ENCODE measurements at regions not wholly inside any gene's neighbourhood (a gene's known extent, or its start where the extent isn't known, plus 50 kb on each side); places are given as distances from the start of the nearest gene placed in this dataset.

DNA sequence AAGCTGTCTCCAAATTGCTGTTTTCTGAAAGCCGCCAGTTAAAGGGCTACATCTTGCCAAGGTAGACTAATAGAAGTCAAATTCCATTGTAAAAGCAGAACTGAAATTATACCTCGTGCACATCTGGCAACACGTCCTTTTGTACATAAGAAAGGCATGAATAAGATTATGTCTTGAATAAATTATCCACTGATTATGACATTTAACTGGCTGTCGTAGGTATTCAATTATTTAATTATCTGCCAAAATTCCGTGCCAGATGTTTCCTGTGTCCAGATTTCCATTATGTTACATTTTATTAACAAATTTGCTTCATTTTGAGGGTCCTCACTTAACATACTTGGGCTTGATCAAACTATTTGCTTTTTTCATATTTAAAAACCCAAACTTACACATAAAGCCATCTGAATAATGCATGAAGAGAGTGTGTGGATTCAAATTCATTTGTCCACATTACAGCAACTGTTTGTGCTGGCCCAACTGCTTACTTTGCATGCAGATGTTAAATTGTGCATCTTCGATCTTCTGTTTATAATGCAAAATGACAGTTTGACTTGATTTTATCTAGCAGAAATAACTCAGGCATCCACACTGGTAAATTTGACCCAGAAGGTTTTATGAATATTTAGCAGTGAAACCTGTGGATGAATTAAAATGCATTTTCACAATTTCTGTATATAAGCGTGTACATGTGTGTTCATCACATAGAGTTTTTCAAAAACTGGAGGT is 701.5 kb downstream of the ZNF385D start:
- intact Hi-C loops (cut with DNase I; ENCODE audit: low total_unique reads), result loop anchor here (5.0 kb wide), 1 partner anchor 1118 kb away; no protein-coding TSS in a partner anchor
- no peaks in the 10 kb centered on the region for H3K36me3 ChIP-seq
- no peak overlapping the region for H3K4me3 ChIP-seq
- no peak overlapping the region for H3K27ac ChIP-seq
- no peaks in the 10 kb centered on the region for H3K9me3 ChIP-seq
- no peaks in the 10 kb centered on the region for H3K27me3 ChIP-seq
- no peak for DNase-seq (ENCODE audit: low spot score in 2 of 2)
- no peaks in the 10 kb centered on the region for H3K4me1 ChIP-seq
- TF ChIP-seq POLR2A (IDR thresholded peaks at IDR 0.05), result no peak
- no peak for TF ChIP-seq POLR2AphosphoS5 (IDR thresholded peaks at IDR 0.05)
- TF ChIP-seq, protein P1, sequence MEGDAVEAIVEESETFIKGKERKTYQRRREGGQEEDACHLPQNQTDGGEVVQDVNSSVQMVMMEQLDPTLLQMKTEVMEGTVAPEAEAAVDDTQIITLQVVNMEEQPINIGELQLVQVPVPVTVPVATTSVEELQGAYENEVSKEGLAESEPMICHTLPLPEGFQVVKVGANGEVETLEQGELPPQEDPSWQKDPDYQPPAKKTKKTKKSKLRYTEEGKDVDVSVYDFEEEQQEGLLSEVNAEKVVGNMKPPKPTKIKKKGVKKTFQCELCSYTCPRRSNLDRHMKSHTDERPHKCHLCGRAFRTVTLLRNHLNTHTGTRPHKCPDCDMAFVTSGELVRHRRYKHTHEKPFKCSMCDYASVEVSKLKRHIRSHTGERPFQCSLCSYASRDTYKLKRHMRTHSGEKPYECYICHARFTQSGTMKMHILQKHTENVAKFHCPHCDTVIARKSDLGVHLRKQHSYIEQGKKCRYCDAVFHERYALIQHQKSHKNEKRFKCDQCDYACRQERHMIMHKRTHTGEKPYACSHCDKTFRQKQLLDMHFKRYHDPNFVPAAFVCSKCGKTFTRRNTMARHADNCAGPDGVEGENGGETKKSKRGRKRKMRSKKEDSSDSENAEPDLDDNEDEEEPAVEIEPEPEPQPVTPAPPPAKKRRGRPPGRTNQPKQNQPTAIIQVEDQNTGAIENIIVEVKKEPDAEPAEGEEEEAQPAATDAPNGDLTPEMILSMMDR (IDR thresholded peaks at IDR 0.05), result no peak

DNA sequence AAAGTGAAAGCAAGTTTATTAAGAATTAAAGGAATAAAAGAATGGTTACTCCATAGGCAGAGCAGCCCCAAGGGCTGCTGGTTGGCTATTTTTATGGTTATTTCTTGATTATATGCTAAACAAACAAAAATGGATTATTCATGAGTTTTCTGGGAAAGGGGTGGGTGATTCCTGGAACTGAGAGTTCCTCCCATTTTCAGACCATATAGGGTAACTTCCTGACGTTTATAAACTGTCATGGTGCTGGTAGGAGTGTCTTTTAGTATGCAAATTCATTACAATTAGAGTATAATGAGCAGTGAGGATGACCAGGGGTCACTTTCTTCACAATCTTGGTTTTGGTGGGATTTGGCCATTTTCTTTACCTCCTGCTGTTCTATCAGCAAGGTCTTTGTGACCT is 707.9 kb downstream of the ZNF385D start:
- Histone ChIP-seq H3K27ac (no peak overlapping the region), H3K36me3 (no peaks in the 10 kb centered on the region), H3K4me3 (no peak overlapping the region), H3K4me1 (no peaks in the 10 kb centered on the region), H3K9me3 (no peaks in the 10 kb centered on the region), H3K27me3 (no peaks in the 10 kb centered on the region)
- intact Hi-C loops (cut with DNase I; ENCODE audit: low total_unique reads), result no loop called here
- DNase-seq (ENCODE audit: low spot score in 2 of 2), result no peak
- TF ChIP-seq, protein P1 (IDR thresholded peaks at IDR 0.05), result no peak
- TF ChIP-seq POLR2AphosphoS5 (IDR thresholded peaks at IDR 0.05), result no peak
- TF ChIP-seq POLR2A (IDR thresholded peaks at IDR 0.05), result no peak

DNA sequence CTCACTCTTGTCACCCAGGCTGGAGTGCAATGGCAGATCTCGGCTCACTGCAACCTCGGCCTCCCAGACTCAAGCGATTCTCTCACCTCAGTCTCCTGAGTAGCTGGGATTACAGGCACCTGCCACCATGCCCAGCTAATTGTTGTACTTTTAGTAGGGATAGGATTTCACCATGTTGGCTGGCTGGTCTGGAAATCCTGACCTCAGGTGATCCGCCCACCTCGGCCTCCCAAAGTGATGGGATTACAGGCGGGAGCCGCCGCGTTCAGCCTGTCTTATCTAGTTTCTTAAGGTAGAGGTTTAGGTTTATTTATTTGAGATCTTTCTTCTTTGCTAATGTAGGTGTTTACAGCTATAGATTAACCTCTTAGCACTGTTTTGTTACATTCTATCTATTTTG is 708.8 kb downstream of the ZNF385D start:
- no peak for DNase-seq (ENCODE audit: low spot score in 2 of 2)
- no peaks in the 10 kb centered on the region for H3K4me1 ChIP-seq
- intact Hi-C loops (cut with DNase I; ENCODE audit: low total_unique reads), result no loop called here
- H3K27me3 ChIP-seq, result no peaks in the 10 kb centered on the region
- no peak overlapping the region for H3K27ac ChIP-seq
- H3K4me3 ChIP-seq, result no peak overlapping the region
- no peaks in the 10 kb centered on the region for H3K36me3 ChIP-seq
- H3K9me3 ChIP-seq, result no peaks in the 10 kb centered on the region
- TF ChIP-seq POLR2AphosphoS5 (IDR thresholded peaks at IDR 0.05) (no peak), POLR2A (IDR thresholded peaks at IDR 0.05) (no peak)
- TF ChIP-seq, protein P1 (IDR thresholded peaks at IDR 0.05), result no peak

DNA sequence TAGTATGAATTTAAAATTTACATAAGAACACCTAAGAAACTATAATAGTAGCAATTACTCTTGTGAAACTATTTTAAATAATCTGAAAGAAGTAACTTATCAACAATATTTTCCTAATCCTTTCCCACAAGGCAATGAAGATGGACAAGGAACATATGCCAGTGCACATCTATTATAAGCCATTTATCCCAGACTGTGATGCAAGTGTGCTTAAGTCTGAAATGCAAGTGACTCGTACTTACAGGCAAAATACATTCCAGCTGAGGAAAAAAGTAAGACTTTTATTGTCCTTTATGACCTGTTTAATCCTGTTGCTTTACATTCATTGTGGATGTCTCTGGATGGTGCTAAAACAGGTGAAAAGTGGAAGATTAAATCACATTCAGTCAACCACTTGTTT is 709.4 kb downstream of the ZNF385D start:
- no peak for TF ChIP-seq POLR2A (IDR thresholded peaks at IDR 0.05)
- TF ChIP-seq, protein P1 (IDR thresholded peaks at IDR 0.05), result no peak
- TF ChIP-seq POLR2AphosphoS5 (IDR thresholded peaks at IDR 0.05), result no peak
- Histone ChIP-seq H3K36me3 (no peaks in the 10 kb centered on the region), H3K27ac (no peak overlapping the region), H3K9me3 (no peaks in the 10 kb centered on the region), H3K27me3 (no peaks in the 10 kb centered on the region), H3K4me3 (no peak overlapping the region), H3K4me1 (no peaks in the 10 kb centered on the region)
- DNase-seq (ENCODE audit: low spot score in 2 of 2), result no peak
- intact Hi-C loops (cut with DNase I; ENCODE audit: low total_unique reads), result no loop called here

DNA sequence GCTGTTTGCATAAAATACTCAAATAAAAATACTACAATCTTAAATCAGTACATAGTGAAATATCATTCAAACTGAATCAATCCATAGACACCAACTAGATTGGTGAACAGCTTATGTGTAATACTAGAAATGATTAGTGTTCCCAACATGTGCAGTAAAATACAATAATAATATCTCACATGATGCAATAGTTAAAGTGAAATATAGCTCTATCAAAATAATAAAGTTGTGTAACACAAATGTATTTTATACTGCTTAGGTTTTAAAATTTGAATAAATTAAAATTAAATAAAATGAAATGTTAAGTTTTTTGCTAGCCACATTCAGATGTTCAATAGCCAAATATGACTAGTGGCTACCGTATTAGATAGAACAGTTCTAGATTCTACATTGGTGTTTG is 714.1 kb downstream of the ZNF385D start:
- Histone ChIP-seq H3K4me3 (no peak overlapping the region), H3K27me3 (no peaks in the 10 kb centered on the region), H3K9me3 (no peaks in the 10 kb centered on the region), H3K27ac (no peak overlapping the region), H3K4me1 (no peaks in the 10 kb centered on the region), H3K36me3 (no peaks in the 10 kb centered on the region)
- no peak for DNase-seq (ENCODE audit: low spot score in 2 of 2)
- TF ChIP-seq, protein P1 (IDR thresholded peaks at IDR 0.05), result no peak
- no peak for TF ChIP-seq POLR2AphosphoS5 (IDR thresholded peaks at IDR 0.05)
- no peak for TF ChIP-seq POLR2A (IDR thresholded peaks at IDR 0.05)
- intact Hi-C loops (cut with DNase I; ENCODE audit: low total_unique reads), result no loop called here
